Liver (tissue), 7 donors: ENCODE measurements at regions not wholly inside any gene's neighbourhood (a gene's known extent, or its start where the extent isn't known, plus 50 kb on each side); places are given as distances from the start of the nearest gene placed in this dataset.

Experiments used
- DNase-seq: peaks from one replicate; pipeline ENCODE4 v3.0.0-alpha.2; 2017; ENCODE audit warnings: low spot score
- H3K27ac ChIP-seq, 2 donors: one replicate each; pipeline ENCODE4 v1.7.0; 2013; ENCODE audit warnings: inconsistent platforms in 2 of 2, low read length in 2 of 2, control low read depth in 1 of 2, low read depth in 1 of 2, mild to moderate bottlenecking in 1 of 2
- H3K27me3 ChIP-seq, 4 donors: one replicate each; pipeline versions ENCODE4 v1.6.1 to v1.7.0; 2013; ENCODE audit warnings: low read length in 3 of 4, inconsistent platforms in 1 of 4, mild to moderate bottlenecking in 1 of 4, moderate library complexity in 1 of 4; ENCODE audit not compliant: control insufficient read depth in 4 of 4, insufficient read depth in 4 of 4
- H3K36me3 ChIP-seq, 4 donors: one replicate each; pipeline versions ENCODE4 v1.6.1 to v1.7.0; 2013; ENCODE audit warnings: low read length in 3 of 4, mild to moderate bottlenecking in 3 of 4, low read depth in 1 of 4, moderate library complexity in 1 of 4; ENCODE audit not compliant: control insufficient read depth in 4 of 4, insufficient read depth in 3 of 4
- H3K4me1 ChIP-seq, 4 donors: one replicate each; pipeline versions ENCODE4 v1.6.1 to v1.7.0; 2013; ENCODE audit warnings: low read length in 3 of 4, mild to moderate bottlenecking in 3 of 4, moderate library complexity in 1 of 4; ENCODE audit not compliant: control insufficient read depth in 4 of 4, insufficient read depth in 4 of 4
- H3K4me3 ChIP-seq, 3 donors: one replicate each; pipeline versions ENCODE4 v1.6.1 to v1.7.0; 2013; ENCODE audit warnings: low read length in 3 of 3, control low read depth in 1 of 3, low read depth in 1 of 3, mild to moderate bottlenecking in 1 of 3
- H3K9ac ChIP-seq, 2 donors: one replicate each; pipeline ENCODE4 v1.7.0; 2013; ENCODE audit warnings: low read length in 2 of 2, mild to moderate bottlenecking in 2 of 2, moderate library complexity in 2 of 2, control low read depth in 1 of 2, low read depth in 1 of 2
- H3K9me3 ChIP-seq, 4 donors: one replicate each; pipeline versions ENCODE4 v1.6.1 to v1.7.0; 2013; ENCODE audit warnings: low read length in 3 of 4; ENCODE audit not compliant: control insufficient read depth in 4 of 4
- EGR1 ChIP-seq, 2 donors: IDR thresholded peaks; 2 replicates each; pipeline ENCODE4 v1.6.1; 2016 to 2018; ENCODE audit warnings: antibody characterized with exemption in 2 of 2, low read depth in 2 of 2
- FOXA1 ChIP-seq: IDR thresholded peaks from 2 replicates; pipeline ENCODE4 v1.6.1; 2016; ENCODE audit warnings: antibody characterized with exemption
- FOXA2 ChIP-seq: IDR thresholded peaks from 2 replicates; pipeline ENCODE4 v1.6.1; 2016; ENCODE audit warnings: antibody characterized with exemption
- GABPA ChIP-seq, 2 donors: IDR thresholded peaks in 1 of 2; conservative IDR thresholded peaks in 1 of 2; 2 replicates each; pipeline ENCODE4 v1.6.1; 2016; ENCODE audit warnings: antibody characterized with exemption in 2 of 2, mild to moderate bottlenecking in 1 of 2, moderate library complexity in 1 of 2
- HNF4A ChIP-seq, 2 donors: conservative IDR thresholded peaks; 2 replicates each; pipeline ENCODE4 v1.6.1; 2016; ENCODE audit warnings: antibody characterized with exemption in 2 of 2, mild to moderate bottlenecking in 2 of 2
- HNF4G ChIP-seq: IDR thresholded peaks from 2 replicates; pipeline ENCODE4 v1.6.1; 2016; ENCODE audit warnings: antibody characterized with exemption
- JUND ChIP-seq, 2 donors: IDR thresholded peaks; 2 replicates each; pipeline ENCODE4 v1.6.1; 2016; ENCODE audit warnings: antibody characterized with exemption in 2 of 2
- RAD21 ChIP-seq, 2 donors: IDR thresholded peaks; 2 replicates each; pipeline ENCODE4 v1.6.1; 2016; ENCODE audit warnings: antibody characterized with exemption in 2 of 2, mild to moderate bottlenecking in 2 of 2
- RXRA ChIP-seq, 2 donors: IDR thresholded peaks; 2 replicates each; pipeline ENCODE4 v1.6.1; 2017 to 2018; ENCODE audit warnings: antibody characterized with exemption in 2 of 2, mild to moderate bottlenecking in 1 of 2
- SP1 ChIP-seq: IDR thresholded peaks from 2 replicates; pipeline ENCODE4 v1.6.1; 2018; ENCODE audit warnings: antibody characterized with exemption, mild to moderate bottlenecking
- YY1 ChIP-seq: IDR thresholded peaks from 2 replicates; pipeline ENCODE4 v1.6.1; 2016; ENCODE audit warnings: antibody characterized with exemption, mild to moderate bottlenecking
- WGBS: extraction: QIAGEN DNeasy Blood & Tissue Kit; methylation state at CpG from one replicate; pipeline ENCODE4 v1.1.7; 2013; 5-methylcytosine and 5-hydroxymethylcytosine counted together
- TF ChIP-seq, protein P1 (sequence below): IDR thresholded peaks from 2 replicates; pipeline ENCODE4 v1.6.1; 2016; ENCODE audit warnings: antibody characterized with exemption
- TF ChIP-seq, protein P2 (sequence below): IDR thresholded peaks from 2 replicates; pipeline ENCODE4 v1.6.1; 2016; ENCODE audit warnings: antibody characterized with exemption, mild to moderate bottlenecking
- TF ChIP-seq, protein P3 (sequence below): IDR thresholded peaks from 2 replicates; pipeline ENCODE4 v1.6.1; 2016; ENCODE audit warnings: antibody characterized with exemption
- donor health status: healthy.
- donor health status: healthy.
- donor health status: healthy.
- donor health status: healthy.

DNA sequence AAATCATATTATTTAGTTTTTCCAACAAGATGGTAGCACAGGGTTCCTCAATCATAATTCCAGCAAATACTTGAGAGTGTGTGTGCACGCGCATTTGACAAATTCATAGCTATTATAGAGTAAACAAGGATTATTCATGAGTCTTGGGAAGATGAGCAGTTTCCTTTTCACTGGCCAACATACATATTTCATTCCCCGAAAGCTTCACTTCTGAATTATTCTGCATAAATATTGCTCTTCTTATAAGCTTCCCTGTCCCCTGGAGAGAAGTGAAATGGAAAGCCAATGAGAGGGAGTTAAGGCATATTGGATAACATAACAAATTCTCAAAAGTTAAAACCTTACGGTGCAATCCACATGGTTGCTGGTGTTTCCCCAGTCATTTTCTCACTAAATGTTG is 386.4 kb upstream of the SEMA6A start:
- no peaks in the 10 kb centered on the region for H3K27me3 ChIP-seq
- H3K4me1 ChIP-seq: no peaks in the 10 kb centered on the region
- 94% methylated on average over 4 of the region's 4 CpGs for WGBS
- no peak overlapping the region for H3K4me3 ChIP-seq
- TF ChIP-seq RXRA (IDR thresholded peaks at IDR 0.05) (no peak), RAD21 (IDR thresholded peaks at IDR 0.05) (no peak), FOXA2 (no peak), JUND (IDR thresholded peaks at IDR 0.05) (no peak), HNF4G (no peak)
- TF ChIP-seq, protein P1, sequence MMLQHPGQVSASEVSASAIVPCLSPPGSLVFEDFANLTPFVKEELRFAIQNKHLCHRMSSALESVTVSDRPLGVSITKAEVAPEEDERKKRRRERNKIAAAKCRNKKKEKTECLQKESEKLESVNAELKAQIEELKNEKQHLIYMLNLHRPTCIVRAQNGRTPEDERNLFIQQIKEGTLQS: no peak
- TF ChIP-seq, protein P2, sequence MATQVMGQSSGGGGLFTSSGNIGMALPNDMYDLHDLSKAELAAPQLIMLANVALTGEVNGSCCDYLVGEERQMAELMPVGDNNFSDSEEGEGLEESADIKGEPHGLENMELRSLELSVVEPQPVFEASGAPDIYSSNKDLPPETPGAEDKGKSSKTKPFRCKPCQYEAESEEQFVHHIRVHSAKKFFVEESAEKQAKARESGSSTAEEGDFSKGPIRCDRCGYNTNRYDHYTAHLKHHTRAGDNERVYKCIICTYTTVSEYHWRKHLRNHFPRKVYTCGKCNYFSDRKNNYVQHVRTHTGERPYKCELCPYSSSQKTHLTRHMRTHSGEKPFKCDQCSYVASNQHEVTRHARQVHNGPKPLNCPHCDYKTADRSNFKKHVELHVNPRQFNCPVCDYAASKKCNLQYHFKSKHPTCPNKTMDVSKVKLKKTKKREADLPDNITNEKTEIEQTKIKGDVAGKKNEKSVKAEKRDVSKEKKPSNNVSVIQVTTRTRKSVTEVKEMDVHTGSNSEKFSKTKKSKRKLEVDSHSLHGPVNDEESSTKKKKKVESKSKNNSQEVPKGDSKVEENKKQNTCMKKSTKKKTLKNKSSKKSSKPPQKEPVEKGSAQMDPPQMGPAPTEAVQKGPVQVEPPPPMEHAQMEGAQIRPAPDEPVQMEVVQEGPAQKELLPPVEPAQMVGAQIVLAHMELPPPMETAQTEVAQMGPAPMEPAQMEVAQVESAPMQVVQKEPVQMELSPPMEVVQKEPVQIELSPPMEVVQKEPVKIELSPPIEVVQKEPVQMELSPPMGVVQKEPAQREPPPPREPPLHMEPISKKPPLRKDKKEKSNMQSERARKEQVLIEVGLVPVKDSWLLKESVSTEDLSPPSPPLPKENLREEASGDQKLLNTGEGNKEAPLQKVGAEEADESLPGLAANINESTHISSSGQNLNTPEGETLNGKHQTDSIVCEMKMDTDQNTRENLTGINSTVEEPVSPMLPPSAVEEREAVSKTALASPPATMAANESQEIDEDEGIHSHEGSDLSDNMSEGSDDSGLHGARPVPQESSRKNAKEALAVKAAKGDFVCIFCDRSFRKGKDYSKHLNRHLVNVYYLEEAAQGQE: no peak
- TF ChIP-seq, protein P3, sequence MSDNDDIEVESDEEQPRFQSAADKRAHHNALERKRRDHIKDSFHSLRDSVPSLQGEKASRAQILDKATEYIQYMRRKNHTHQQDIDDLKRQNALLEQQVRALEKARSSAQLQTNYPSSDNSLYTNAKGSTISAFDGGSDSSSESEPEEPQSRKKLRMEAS: no peak
- no peak overlapping the region for H3K27ac ChIP-seq
- DNase-seq: no peak
- H3K36me3 ChIP-seq: no peaks in the 10 kb centered on the region
- no peaks in the 10 kb centered on the region for H3K9me3 ChIP-seq
- no peak overlapping the region for H3K9ac ChIP-seq

DNA sequence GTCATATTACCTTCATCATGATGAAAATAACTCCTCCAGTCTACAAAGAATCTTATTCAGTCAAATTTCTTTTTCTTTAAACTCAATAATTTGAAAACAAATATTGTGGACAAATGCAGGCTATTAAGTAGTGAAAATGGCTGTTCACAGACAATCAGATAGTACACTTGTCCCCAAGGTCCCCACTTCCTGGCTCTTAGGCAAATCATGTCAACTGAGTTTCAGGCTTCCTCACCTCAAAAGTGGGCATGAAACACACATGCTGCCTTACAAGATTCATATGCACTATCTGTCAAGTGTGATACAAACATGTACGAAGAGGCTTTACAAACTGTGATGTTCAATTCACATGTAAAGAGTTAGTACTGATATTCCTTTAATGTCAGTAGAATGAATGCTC is 385.2 kb upstream of the SEMA6A start:
- Histone ChIP-seq H3K27me3 (no peaks in the 10 kb centered on the region), H3K9me3 (no peaks in the 10 kb centered on the region), H3K27ac (no peak overlapping the region), H3K4me3 (no peak overlapping the region), H3K36me3 (no peaks in the 10 kb centered on the region), H3K4me1 (no peaks in the 10 kb centered on the region), H3K9ac (no peak overlapping the region)
- WGBS: 80% methylated on average over 1 of the region's 1 CpG
- no peak for DNase-seq
- TF ChIP-seq, protein P1: no peak
- TF ChIP-seq SP1: no peak
- TF ChIP-seq EGR1 (IDR thresholded peaks at IDR 0.05; ENCODE audit: low read depth in 2 of 2): no peak
- TF ChIP-seq YY1: no peak
- TF ChIP-seq, protein P3: no peak
- no peak for TF ChIP-seq HNF4G
- TF ChIP-seq RAD21 (IDR thresholded peaks at IDR 0.05): no peak
- no peak for TF ChIP-seq JUND (IDR thresholded peaks at IDR 0.05)
- TF ChIP-seq GABPA (IDR thresholded peaks at IDR 0.05 in 1 of 2, conservative IDR thresholded peaks at IDR 0.05 in 1 of 2): no peak
- TF ChIP-seq, protein P2: no peak
- TF ChIP-seq FOXA2: no peak
- no peak for TF ChIP-seq FOXA1
- no peak for TF ChIP-seq RXRA (IDR thresholded peaks at IDR 0.05)
- TF ChIP-seq HNF4A (conservative IDR thresholded peaks at IDR 0.05): no peak
